SK-N-SH (cell line): ENCODE measurements at regions not wholly inside any gene's neighbourhood (a gene's known extent, or its start where the extent isn't known, plus 50 kb on each side); places are given as distances from the start of the nearest gene placed in this dataset.

Experiments
- CTCF ChIP-seq: fragments of 200-600 bp; sonication (generic); IDR thresholded peaks from 2 replicates; pipeline ENCODE4 v1.6.1; 2017; ENCODE audit warnings: antibody characterized with exemption, mild to moderate bottlenecking, moderate library complexity
- EP300 ChIP-seq, 2 experiments: IDR thresholded peaks; 2 replicates each; pipeline versions ENCODE4 v1.4.0 to v1.6.1; 2012; ENCODE audit warnings: borderline replicate concordance in 1 of 2, low read depth in 1 of 2, low read length in 1 of 2
- FOXJ3 ChIP-seq: sonication (generic); formaldehyde crosslinking; IDR thresholded peaks from 2 replicates; pipeline ENCODE4 v1.5.1; 2020; ENCODE audit warnings: mild to moderate bottlenecking, missing genetic modification reagents
- IRF3 ChIP-seq: fragments of 150-350 bp; IDR thresholded peaks from 2 replicates; pipeline ENCODE4 v1.6.1; 2016; ENCODE audit warnings: mild to moderate bottlenecking, low read depth, low read length
- POLR2AphosphoS5 ChIP-seq: IDR thresholded peaks from 2 replicates; pipeline ENCODE4 v1.6.1; 2012; ENCODE audit warnings: low read depth, low read length
- RAD21 ChIP-seq: IDR thresholded peaks from 2 replicates; pipeline ENCODE4 v1.6.1; 2012; ENCODE audit warnings: mild to moderate bottlenecking, low read length
- SMC3 ChIP-seq: IDR thresholded peaks from 2 replicates; pipeline ENCODE4 v1.6.1; 2012; ENCODE audit warnings: low read depth, low read length, improper control_type of control experiment

GRCh38 chr20:58137651-58138265 lies 90.7 kb downstream of the ANKRD60 start:
- no peak for TF ChIP-seq FOXJ3
- TF ChIP-seq POLR2AphosphoS5: no peak
- TF ChIP-seq CTCF: no peak
- TF ChIP-seq IRF3: no peak
- TF ChIP-seq RAD21: no peak
- TF ChIP-seq EP300 (IDR thresholded peaks at IDR 0.05; ENCODE audit: borderline replicate concordance in 1 of 2, low read depth in 1 of 2, low read length in 1 of 2): no peak
- no peak for TF ChIP-seq SMC3
